Epithelial cell of proximal tubule (primary cell): ENCODE measurements at regions not wholly inside any gene's neighbourhood (a gene's known extent, or its start where the extent isn't known, plus 50 kb on each side); places are given as distances from the start of the nearest gene placed in this dataset.

Experiments
- DNase-seq: peaks from one replicate; pipeline ENCODE4 v3.0.0-alpha.2; 2011; ENCODE audit warnings: low read depth
- H3K4me3 ChIP-seq: 2 replicates; pipeline ENCODE4 v1.5.1; 2011; ENCODE audit warnings: low read depth, mild to moderate bottlenecking, low read length
- CTCF ChIP-seq: conservative IDR thresholded peaks from 2 replicates; pipeline ENCODE4 v1.5.1; 2012; ENCODE audit warnings: low read depth, mild to moderate bottlenecking, low read length

- no peak for DNase-seq
- no peak overlapping the region for H3K4me3 ChIP-seq
- TF ChIP-seq CTCF, result no peak
Observed at GRCh38 chr5:58330781-58331180, 129.1 kb downstream of the PLK2 start.

- DNase-seq, result no peak
- no peak overlapping the region for H3K4me3 ChIP-seq
- no peak for TF ChIP-seq CTCF
Observed at GRCh38 chr5:58327289-58327688, 132.6 kb downstream of the PLK2 start.

- H3K4me3 ChIP-seq, result no peak overlapping the region
- no peak for TF ChIP-seq CTCF
- DNase-seq, result no peak
Observed at GRCh38 chr5:58326022-58326421, 133.9 kb downstream of the PLK2 start.

GRCh38 chr5:58322453-58322852, 137.4 kb downstream of the PLK2 start:
- no peak for TF ChIP-seq CTCF
- no peak overlapping the region for H3K4me3 ChIP-seq
- DNase-seq, result peak; percentile 6

- no peak for DNase-seq
- no peak for TF ChIP-seq CTCF
Observed at GRCh38 chr5:58318468-58318867, 141.4 kb downstream of the PLK2 start.

GRCh38 chr5:58317808-58318207, 142.1 kb downstream of the PLK2 start:
- H3K4me3 ChIP-seq, result no peak overlapping the region
- TF ChIP-seq CTCF, result no peak
- no peak for DNase-seq

More at GRCh38 chr5:58318468-58318867, 141.4 kb downstream of the PLK2 start:
- H3K4me3 ChIP-seq, result no peak overlapping the region

GRCh38 chr5:58317009-58317408, 142.9 kb downstream of the PLK2 start:
- TF ChIP-seq CTCF, result no peak
- no peak for DNase-seq
- no peak overlapping the region for H3K4me3 ChIP-seq
